Stimulated activated naive CD8-positive, alpha-beta T cell treated with anti-CD3 and anti-CD28 coated beads, Interleukin-15, amount 100 ng/mL, for 72 hours (primary cell): ENCODE measurements at regions not wholly inside any gene's neighbourhood (a gene's known extent, or its start where the extent isn't known, plus 50 kb on each side); places are given as distances from the start of the nearest gene placed in this dataset.

ENCODE experiments used
- ATAC-seq: fragments of 150-1000 bp; cut with Tn5 transposase; 2 replicates; pipeline ENCODE4 v1.10.0; 2021; ENCODE audit warnings: mild to moderate bottlenecking, moderate library complexity
- DNase-seq, 2 donors: peaks; one replicate each; pipeline ENCODE4 v3.0.0; 2021 to 2022
- H3K27ac Mint-ChIP-seq, 2 donors: one replicate each; pipeline ENCODE4 v1.8.0; 2022; ENCODE audit warnings: mild to moderate bottlenecking in 2 of 2, mixed read lengths in 2 of 2, moderate library complexity in 2 of 2
- H3K27me3 Mint-ChIP-seq: one replicate; pipeline ENCODE4 v1.8.0; 2022; ENCODE audit warnings: mixed read lengths
- H3K4me1 Mint-ChIP-seq: one replicate; pipeline ENCODE4 v1.8.0; 2022; ENCODE audit warnings: mild to moderate bottlenecking, mixed read lengths
- H3K4me3 Mint-ChIP-seq, 2 donors: one replicate each; pipeline ENCODE4 v1.8.0; 2022; ENCODE audit warnings: mild to moderate bottlenecking in 2 of 2, mixed read lengths in 2 of 2, moderate library complexity in 1 of 2
- H3K9me3 Mint-ChIP-seq, 2 donors: one replicate each; pipeline ENCODE4 v1.8.0; 2022; ENCODE audit warnings: mixed read lengths in 2 of 2

GRCh38 chr2:8529706-8530277 is 152.1 kb upstream of the ID2 start:
- H3K4me1 Mint-ChIP-seq: peaks cover 16% of the 10 kb centered on the region
- peaks cover 18 to 29% of the 10 kb centered on the region in 2 donors for H3K9me3 Mint-ChIP-seq
- H3K4me3 Mint-ChIP-seq: no peak overlapping the region
- ATAC-seq (no peak), DNase-seq (no peak)
- peaks cover 11% of the 10 kb centered on the region for H3K27me3 Mint-ChIP-seq
- H3K27ac Mint-ChIP-seq: no peak overlapping the region

DNA sequence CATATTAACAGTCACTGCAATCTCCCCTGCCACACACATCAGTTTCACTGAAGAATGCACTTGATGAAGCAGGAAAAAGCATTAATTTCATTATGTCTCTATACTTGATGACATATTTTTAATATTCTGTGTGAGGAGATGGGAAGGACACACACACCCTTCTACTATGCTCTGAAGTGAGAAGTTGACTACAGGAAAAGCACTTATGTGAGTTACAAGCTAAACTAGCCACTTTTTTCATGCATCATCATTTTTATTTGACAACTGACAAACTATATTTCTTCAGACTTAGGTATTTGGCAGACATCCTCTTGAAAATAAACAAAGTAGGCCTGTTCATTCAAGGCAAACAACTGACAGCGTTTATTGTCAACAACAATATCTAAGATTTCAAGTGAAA is 150.4 kb upstream of the ID2 start:
- no peak overlapping the region for H3K27ac Mint-ChIP-seq
- peaks cover 10% of the 10 kb centered on the region for H3K4me1 Mint-ChIP-seq

GRCh38 chr2:8532438-8532837 is 149.4 kb upstream of the ID2 start:
- Mint-ChIP-seq H3K9me3 (peaks cover 18 to 29% of the 10 kb centered on the region in 2 donors), H3K27ac (no peak overlapping the region), H3K4me1 (peaks cover 18% of the 10 kb centered on the region), H3K4me3 (no peak overlapping the region), H3K27me3 (peaks cover 11% of the 10 kb centered on the region)
- ATAC-seq (no peak), DNase-seq (no peak)

More for the DNA sequence above, 150.4 kb upstream of the ID2 start:
- ATAC-seq: no peak
- no peak for DNase-seq
- H3K9me3 Mint-ChIP-seq: peaks cover 18 to 29% of the 10 kb centered on the region in 2 donors
- no peak overlapping the region for H3K4me3 Mint-ChIP-seq
- peaks cover 11% of the 10 kb centered on the region for H3K27me3 Mint-ChIP-seq

DNA sequence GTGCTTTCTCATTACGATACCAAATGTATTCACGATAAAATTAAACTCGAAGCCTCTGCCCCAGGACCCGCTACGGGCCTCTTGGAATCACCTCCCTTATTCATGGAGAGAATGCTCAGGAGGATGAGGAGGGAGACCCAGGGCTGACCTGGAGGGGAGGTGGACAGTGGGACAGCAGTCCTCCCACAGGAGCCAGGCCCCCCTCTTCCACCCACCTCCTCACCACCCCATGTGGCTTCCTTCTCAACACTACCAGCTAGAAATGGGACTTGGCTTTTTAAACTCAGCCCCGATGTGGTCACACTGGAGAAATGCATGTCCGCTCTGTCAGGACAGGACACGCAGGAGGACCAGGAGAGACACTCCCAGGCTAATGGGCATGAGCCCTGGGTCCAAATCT is 147.9 kb upstream of the ID2 start:
- Mint-ChIP-seq H3K27ac (no peak overlapping the region), H3K4me3 (no peak overlapping the region), H3K27me3 (peaks cover 6% of the 10 kb centered on the region), H3K4me1 (peaks cover 18% of the 10 kb centered on the region), H3K9me3 (peaks cover 18 to 29% of the 10 kb centered on the region in 2 donors)
- no peak for ATAC-seq
- no peak for DNase-seq

DNA sequence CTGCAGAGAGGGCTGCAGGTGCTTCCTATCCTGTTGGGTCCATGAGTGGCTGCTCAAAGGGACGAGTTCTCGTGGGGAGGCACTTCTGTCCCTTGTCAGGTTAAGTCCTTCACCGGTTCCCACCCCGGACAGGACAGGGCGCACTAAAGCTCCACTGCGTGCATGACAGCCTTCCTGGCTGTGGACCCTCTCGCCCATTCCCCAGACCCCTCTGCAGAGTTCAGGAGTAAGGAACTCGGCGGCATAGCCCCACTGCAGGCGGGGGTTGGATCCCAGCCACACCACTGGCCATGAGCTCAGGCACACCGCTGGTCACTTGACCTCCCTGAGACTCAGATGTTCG is 147.5 kb upstream of the ID2 start:
- Mint-ChIP-seq H3K4me1 (peaks cover 21% of the 10 kb centered on the region), H3K27ac (no peak overlapping the region)
- no peak for DNase-seq

GRCh38 chr2:8534729-8535468 is 147.0 kb upstream of the ID2 start:
- H3K27me3 Mint-ChIP-seq: peaks cover 7% of the 10 kb centered on the region
- no peak for ATAC-seq
- peaks cover 18 to 25% of the 10 kb centered on the region in 2 donors for H3K9me3 Mint-ChIP-seq
- no peak for DNase-seq
- no peak overlapping the region for H3K27ac Mint-ChIP-seq
- peaks cover 27% of the 10 kb centered on the region for H3K4me1 Mint-ChIP-seq
- no peak overlapping the region for H3K4me3 Mint-ChIP-seq

More for the DNA sequence above, 147.5 kb upstream of the ID2 start:
- peaks cover 7% of the 10 kb centered on the region for H3K27me3 Mint-ChIP-seq
- ATAC-seq: no peak
- peaks cover 18 to 29% of the 10 kb centered on the region in 2 donors for H3K9me3 Mint-ChIP-seq
- H3K4me3 Mint-ChIP-seq: no peak overlapping the region

- Mint-ChIP-seq H3K4me1 (peaks cover 32% of the 10 kb centered on the region), H3K4me3 (no peak overlapping the region), H3K27ac (no peak overlapping the region), H3K9me3 (peaks cover 18 to 23% of the 10 kb centered on the region in 2 donors), H3K27me3 (peaks cover 12% of the 10 kb centered on the region)
- DNase-seq (no peak), ATAC-seq (no peak)
These were observed 146.4 kb upstream of the ID2 start for GRCh38 chr2:8535469-8535795.

- H3K4me3 Mint-ChIP-seq: no peak overlapping the region
- H3K4me1 Mint-ChIP-seq: peaks cover 38% of the 10 kb centered on the region
- peaks cover 13 to 17% of the 10 kb centered on the region in 2 donors for H3K9me3 Mint-ChIP-seq
- DNase-seq (no peak), ATAC-seq (peak; percentile 36)
- peak overlapping the region in 1 of 2 donors; percentile 87 for H3K27ac Mint-ChIP-seq
- peaks cover 16% of the 10 kb centered on the region for H3K27me3 Mint-ChIP-seq
These were observed 145.8 kb upstream of the ID2 start for GRCh38 chr2:8535821-8536685.

- Mint-ChIP-seq H3K4me1 (peaks cover 47% of the 10 kb centered on the region), H3K27ac (peak overlapping the region; percentile 38 to 80), H3K9me3 (peaks cover 9 to 12% of the 10 kb centered on the region in 2 donors), H3K27me3 (peaks cover 21% of the 10 kb centered on the region), H3K4me3 (no peak overlapping the region)
- ATAC-seq: no peak
- DNase-seq: no peak
These were observed 144.9 kb upstream of the ID2 start for GRCh38 chr2:8536686-8537561.

DNA sequence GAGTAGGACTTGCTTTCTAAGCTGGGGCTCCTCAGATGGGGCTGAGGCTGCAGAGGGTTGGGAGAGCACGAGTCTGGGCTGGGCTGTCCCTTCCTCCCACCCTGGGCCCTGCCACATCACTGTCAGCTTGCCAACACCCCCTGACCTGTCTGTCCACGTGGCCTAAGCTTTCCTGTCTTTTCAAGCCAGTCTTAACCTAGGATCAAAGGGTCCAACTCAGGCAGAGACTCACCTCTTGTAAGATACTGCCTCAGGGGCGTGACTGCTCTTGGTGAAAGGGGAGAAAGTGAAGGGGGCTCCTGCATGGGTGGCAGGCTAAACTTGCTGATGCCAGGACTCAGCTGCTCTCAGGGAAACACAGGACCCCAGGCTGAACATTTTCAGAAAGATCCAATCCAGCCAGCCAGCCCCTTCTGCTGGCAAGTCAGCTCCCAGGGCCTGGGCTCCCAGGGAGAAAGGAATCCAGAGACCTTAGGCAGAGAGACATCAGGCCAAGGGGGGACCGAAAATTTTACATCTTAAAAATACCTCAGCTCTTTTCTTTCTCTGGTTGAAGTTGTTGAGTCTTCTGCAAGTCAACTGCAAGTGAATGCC is 144.2 kb upstream of the ID2 start:
- no peak overlapping the region for H3K4me3 Mint-ChIP-seq
- H3K27me3 Mint-ChIP-seq: peaks cover 21% of the 10 kb centered on the region
- H3K4me1 Mint-ChIP-seq: peaks cover 54% of the 10 kb centered on the region
- DNase-seq (no peak), ATAC-seq (no peak)
- H3K9me3 Mint-ChIP-seq: peaks cover 3 to 4% of the 10 kb centered on the region in 2 donors
- H3K27ac Mint-ChIP-seq: peak overlapping the region in 1 of 2 donors; percentile 88

DNA sequence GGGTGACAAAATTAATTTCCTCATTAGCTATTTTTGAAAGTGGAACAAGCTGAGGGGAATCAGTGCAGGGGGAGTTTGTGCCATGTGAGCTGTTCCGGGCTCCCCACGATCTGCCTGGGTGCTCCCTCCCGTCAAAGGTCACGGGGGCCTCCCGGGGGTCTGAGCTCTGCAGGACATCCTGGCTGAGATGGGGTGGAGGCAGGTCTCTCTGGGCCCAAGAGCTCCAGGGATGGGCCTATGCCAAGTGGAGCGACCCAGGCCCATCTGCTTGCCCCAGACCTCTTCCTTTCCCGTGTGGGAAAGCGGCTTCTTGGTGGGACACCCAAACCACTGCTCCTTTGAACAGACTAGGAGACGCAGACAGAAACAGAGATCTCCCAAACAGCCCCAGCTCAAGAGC is 143.3 kb upstream of the ID2 start:
- Mint-ChIP-seq H3K27ac (peak overlapping the region; percentile 1 to 88), H3K27me3 (peaks cover 21% of the 10 kb centered on the region), H3K9me3 (no peaks in the 10 kb centered on the region), H3K4me3 (no peak overlapping the region), H3K4me1 (peaks cover 63% of the 10 kb centered on the region)
- ATAC-seq (no peak), DNase-seq (no peak)

GRCh38 chr2:8538931-8539621 is 142.8 kb upstream of the ID2 start:
- no peak overlapping the region for H3K4me3 Mint-ChIP-seq
- no peaks in the 10 kb centered on the region for H3K9me3 Mint-ChIP-seq
- DNase-seq (no peak), ATAC-seq (no peak)
- H3K27me3 Mint-ChIP-seq: peaks cover 21% of the 10 kb centered on the region
- H3K4me1 Mint-ChIP-seq: peaks cover 68% of the 10 kb centered on the region
- H3K27ac Mint-ChIP-seq: no peak overlapping the region

GRCh38 chr2:8539743-8540551 is 141.9 kb upstream of the ID2 start:
- ATAC-seq: no peak
- peak overlapping the region in 1 of 2 donors; percentile 32 for H3K4me3 Mint-ChIP-seq

More at GRCh38 chr2:8539743-8540551, 141.9 kb upstream of the ID2 start:
- Mint-ChIP-seq H3K27ac (peak overlapping the region; percentile 48 to 91), H3K27me3 (peaks cover 21% of the 10 kb centered on the region), H3K4me1 (peaks cover 77% of the 10 kb centered on the region), H3K9me3 (no peaks in the 10 kb centered on the region)
- DNase-seq: no peak
